Calu3 (cell line): ENCODE measurements at regions not wholly inside any gene's neighbourhood (a gene's known extent, or its start where the extent isn't known, plus 50 kb on each side); places are given as distances from the start of the nearest gene placed in this dataset.
"Not testable (repeated sequence)": the region's sequence is repeated elsewhere in the genome, so short reads cannot be mapped to it uniquely, and the experiment has no call there.

Experiments used
- BruUV-seq: library from RNA; stranded (reverse); fragments of 400-500 nt; replicated peaks from 2 replicates; lab custom pipeline; 2021; lab: Mats Ljungman, UMichigan
- CTCF ChIA-PET: fragments of 300-600 bp; sonication (Branson Sonifier 250); formaldehyde crosslinking; loops from one replicate; lab custom pipeline; 2022; ENCODE audit warnings: antibody characterized with exemption; lab: Charles Lee
- DNase-seq: peaks from one replicate; pipeline ENCODE4 v3.0.0; 2022
- H3K27ac Mint-ChIP-seq: one replicate; pipeline ENCODE4 v1.8.0; 2022; ENCODE audit warnings: mixed read lengths; ENCODE audit not compliant: unreplicated experiment
- H3K27me3 Mint-ChIP-seq: one replicate; pipeline ENCODE4 v1.8.0; 2022; ENCODE audit warnings: mixed read lengths; ENCODE audit not compliant: unreplicated experiment
- H3K36me3 Mint-ChIP-seq: one replicate; pipeline ENCODE4 v1.8.0; 2022; ENCODE audit warnings: mild to moderate bottlenecking, moderate library complexity, mixed read lengths; ENCODE audit not compliant: insufficient read depth, unreplicated experiment
- H3K4me1 Mint-ChIP-seq: one replicate; pipeline ENCODE4 v1.8.0; 2022; ENCODE audit warnings: mild to moderate bottlenecking, low read depth, mixed read lengths; ENCODE audit not compliant: unreplicated experiment
- H3K4me3 Mint-ChIP-seq: one replicate; pipeline ENCODE4 v1.8.0; 2022; ENCODE audit warnings: mild to moderate bottlenecking, low read depth, moderate library complexity, mixed read lengths; ENCODE audit not compliant: unreplicated experiment
- H3K9me3 Mint-ChIP-seq: one replicate; pipeline ENCODE4 v1.8.0; 2022; ENCODE audit warnings: low read depth, mixed read lengths; ENCODE audit not compliant: unreplicated experiment
- intact Hi-C: fragments of 100-400 bp; cut with micrococcal nuclease; formaldehyde crosslinking; loops from one replicate; pipeline ENCODE4 v1.10.0; 2022; ENCODE audit not compliant: unreplicated experiment
- TF ChIP-seq, protein P1 (sequence below): fragments of 200-600 bp; IDR thresholded peaks from one replicate; pipeline ENCODE4 v1.8.0; 2022; ENCODE audit warnings: antibody characterized with exemption; ENCODE audit not compliant: unreplicated experiment

DNA sequence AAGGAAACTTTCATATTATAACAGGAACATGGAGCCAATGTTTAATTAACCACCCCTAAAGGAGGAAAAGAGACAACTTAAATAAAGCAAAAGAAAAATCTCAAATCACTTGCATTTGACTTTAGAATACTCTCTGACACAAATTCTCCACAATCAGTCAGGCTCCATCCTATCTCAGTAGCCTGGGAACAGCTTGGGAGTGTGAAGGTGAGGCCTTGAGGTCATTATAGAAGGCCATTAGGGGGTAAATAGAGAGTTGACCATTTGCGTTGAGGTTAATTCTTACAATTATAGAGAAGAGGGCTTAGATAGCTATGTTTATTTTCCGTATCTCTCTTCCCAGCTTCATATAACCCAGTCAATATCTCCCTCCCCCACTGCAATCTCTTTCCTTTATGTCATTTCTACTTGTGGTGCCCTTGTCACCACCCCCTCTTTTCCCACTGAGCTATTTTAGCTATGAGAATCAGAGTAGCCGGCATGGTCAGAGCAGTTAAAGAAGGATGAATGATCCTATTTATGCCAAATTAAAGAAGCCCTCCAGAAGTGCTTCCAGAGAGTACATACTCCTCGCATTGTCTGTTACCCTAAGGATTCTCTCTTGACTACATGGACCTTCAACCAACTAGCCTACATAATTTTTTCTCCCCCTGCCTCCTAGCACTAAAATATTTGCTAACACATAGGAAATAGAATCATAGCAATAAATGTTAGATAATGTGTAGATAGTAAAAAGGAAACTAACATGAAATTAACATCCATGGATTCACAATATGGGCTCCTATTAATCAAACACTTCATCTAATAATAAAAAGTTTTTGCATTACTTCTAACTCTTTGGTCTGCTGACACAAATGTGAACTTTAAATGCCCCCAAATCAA, 135.2 kb upstream of the KRR1 start:
- H3K36me3 Mint-ChIP-seq = peaks cover under 1% of the 10 kb centered on the region
- H3K4me1 Mint-ChIP-seq = peaks cover 39% of the 10 kb centered on the region
- H3K27me3 Mint-ChIP-seq = no peaks in the 10 kb centered on the region
- intact Hi-C loops = no loop called here
- H3K9me3 Mint-ChIP-seq = no peaks in the 10 kb centered on the region
- H3K4me3 Mint-ChIP-seq = no peak overlapping the region
- peak overlapping the region; percentile 41 for H3K27ac Mint-ChIP-seq
- no peak for DNase-seq
- CTCF ChIA-PET = no interaction called here
- BruUV-seq = no TSS peak
- TF ChIP-seq, protein P1, sequence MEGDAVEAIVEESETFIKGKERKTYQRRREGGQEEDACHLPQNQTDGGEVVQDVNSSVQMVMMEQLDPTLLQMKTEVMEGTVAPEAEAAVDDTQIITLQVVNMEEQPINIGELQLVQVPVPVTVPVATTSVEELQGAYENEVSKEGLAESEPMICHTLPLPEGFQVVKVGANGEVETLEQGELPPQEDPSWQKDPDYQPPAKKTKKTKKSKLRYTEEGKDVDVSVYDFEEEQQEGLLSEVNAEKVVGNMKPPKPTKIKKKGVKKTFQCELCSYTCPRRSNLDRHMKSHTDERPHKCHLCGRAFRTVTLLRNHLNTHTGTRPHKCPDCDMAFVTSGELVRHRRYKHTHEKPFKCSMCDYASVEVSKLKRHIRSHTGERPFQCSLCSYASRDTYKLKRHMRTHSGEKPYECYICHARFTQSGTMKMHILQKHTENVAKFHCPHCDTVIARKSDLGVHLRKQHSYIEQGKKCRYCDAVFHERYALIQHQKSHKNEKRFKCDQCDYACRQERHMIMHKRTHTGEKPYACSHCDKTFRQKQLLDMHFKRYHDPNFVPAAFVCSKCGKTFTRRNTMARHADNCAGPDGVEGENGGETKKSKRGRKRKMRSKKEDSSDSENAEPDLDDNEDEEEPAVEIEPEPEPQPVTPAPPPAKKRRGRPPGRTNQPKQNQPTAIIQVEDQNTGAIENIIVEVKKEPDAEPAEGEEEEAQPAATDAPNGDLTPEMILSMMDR = no peak

DNA sequence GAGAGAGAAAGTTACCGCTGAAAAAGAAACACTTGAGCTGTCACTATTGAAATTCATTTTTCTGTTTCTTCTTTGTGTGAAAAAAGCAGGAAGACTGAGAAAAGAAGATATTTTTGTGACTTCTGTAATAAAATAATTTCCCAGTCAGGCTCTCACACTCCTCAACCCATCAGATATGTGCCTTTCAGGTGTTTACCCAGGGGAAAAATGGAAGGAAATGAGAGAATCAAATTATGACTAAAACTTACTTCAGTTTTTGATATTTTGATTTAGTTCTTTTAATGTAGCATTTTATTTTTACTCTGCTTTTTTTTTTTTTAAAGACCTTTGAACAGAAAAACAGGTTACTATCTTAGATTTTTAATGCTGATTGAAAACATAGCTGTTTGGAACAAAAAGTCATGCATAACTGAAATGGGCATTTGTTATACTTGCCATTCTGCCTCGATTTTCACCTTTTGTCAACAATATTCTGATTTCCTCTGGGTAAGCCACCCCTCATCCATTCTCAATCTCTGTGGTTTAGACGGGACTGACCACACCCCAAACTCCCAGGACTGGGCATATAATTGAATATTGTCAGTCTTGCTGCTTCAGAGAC, 133.2 kb upstream of the KRR1 start:
- CTCF ChIA-PET = interaction anchor here (0.6 kb wide), 1 partner anchor 17 kb away, joined by 3 read pairs; no protein-coding TSS in a partner anchor
- Mint-ChIP-seq H3K27ac (no peak overlapping the region), H3K9me3 (no peaks in the 10 kb centered on the region), H3K4me3 (no peak overlapping the region), H3K4me1 (peaks cover 46% of the 10 kb centered on the region), H3K36me3 (peaks cover 11% of the 10 kb centered on the region), H3K27me3 (no peaks in the 10 kb centered on the region)
- TF ChIP-seq, protein P1 = no peak
- intact Hi-C loops = loop anchor here (5.0 kb wide), 2 partner anchors 68 to 298 kb away; no protein-coding TSS in a partner anchor
- DNase-seq = no peak
- no TSS peak for BruUV-seq

DNA sequence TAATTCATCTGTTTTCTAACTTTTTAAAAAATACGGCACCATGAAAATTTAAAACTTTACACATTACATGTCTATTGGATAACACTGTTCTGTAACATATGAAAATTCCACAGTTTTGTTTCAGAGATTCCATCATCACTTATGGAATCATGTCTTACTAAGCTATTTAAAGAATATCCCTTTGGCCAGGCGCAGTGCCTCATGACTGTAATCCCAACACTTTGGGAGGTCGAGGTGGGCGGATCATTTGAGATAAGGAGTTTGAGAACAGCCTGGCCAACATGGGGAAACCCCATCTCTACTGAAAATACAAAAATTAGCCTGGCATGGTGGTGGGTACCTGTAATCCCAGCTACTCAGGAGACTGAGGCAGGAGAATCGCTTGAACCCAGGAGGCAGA, 131.7 kb upstream of the KRR1 start:
- not testable (repeated sequence) for BruUV-seq, H3K27me3 Mint-ChIP-seq
- intact Hi-C loops = loop anchor here (5.0 kb wide), 2 partner anchors 69 to 299 kb away; no protein-coding TSS in a partner anchor

DNA sequence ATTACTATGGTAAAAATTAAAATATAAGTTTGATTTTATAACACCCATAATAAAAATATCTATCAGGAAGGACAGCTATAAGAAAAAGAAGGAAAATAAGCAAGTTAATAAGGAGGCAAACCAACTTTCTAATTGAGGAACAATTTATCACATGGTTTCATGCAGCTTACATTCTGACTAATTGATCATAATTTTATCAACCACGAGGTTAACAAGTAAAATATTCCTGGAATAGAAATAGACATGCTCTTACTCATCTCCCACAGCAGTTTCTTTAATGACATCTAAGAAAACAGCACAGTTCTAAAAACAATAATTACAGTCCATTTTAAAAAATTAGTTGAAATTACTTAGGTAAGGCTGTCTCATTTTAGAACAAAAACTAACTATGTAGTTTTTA, 130.8 kb upstream of the KRR1 start:
- TF ChIP-seq, protein P1 = no peak
- intact Hi-C loops = loop anchor here (5.0 kb wide), 2 partner anchors 70 to 300 kb away; no protein-coding TSS in a partner anchor
- H3K27ac Mint-ChIP-seq = peak overlapping the region; percentile 99
- DNase-seq = no peak
- CTCF ChIA-PET = interaction anchor here (1.3 to 1.5 kb wide), 4 partner anchors 17 to 183 kb away, joined by 3 to 5 read pairs (median 3); no protein-coding TSS in a partner anchor
- peaks cover 11% of the 10 kb centered on the region for H3K36me3 Mint-ChIP-seq
- no peaks in the 10 kb centered on the region for H3K9me3 Mint-ChIP-seq
- no peaks in the 10 kb centered on the region for H3K27me3 Mint-ChIP-seq
- peaks cover 68% of the 10 kb centered on the region for H3K4me1 Mint-ChIP-seq
- no peak overlapping the region for H3K4me3 Mint-ChIP-seq
- BruUV-seq = no TSS peak

More for the DNA sequence above, 131.7 kb upstream of the KRR1 start:
- H3K27ac Mint-ChIP-seq = peak overlapping the region; percentile 99
- H3K9me3 Mint-ChIP-seq, H3K4me3 Mint-ChIP-seq, DNase-seq, CTCF ChIA-PET: not testable (repeated sequence)
- peaks cover 60% of the 10 kb centered on the region for H3K4me1 Mint-ChIP-seq
- peaks cover 11% of the 10 kb centered on the region for H3K36me3 Mint-ChIP-seq
